OCI-LY1 (cell line): ENCODE measurements at regions not wholly inside any gene's neighbourhood (a gene's known extent, or its start where the extent isn't known, plus 50 kb on each side); places are given as distances from the start of the nearest gene placed in this dataset.

Source experiments
- EZH2 ChIP-seq: fragments of 200-600 bp; sonication (generic), shearing (Covaris generic); IDR thresholded peaks from 2 replicates; pipeline ENCODE4 v1.8.0; 2017; ENCODE audit warnings: borderline replicate concordance, mixed run types, mild to moderate bottlenecking, antibody characterized with exemption, low read length, moderate library complexity, mixed read lengths
- TF ChIP-seq, protein P1 (sequence below): fragments of 200-600 bp; sonication (generic), shearing (Covaris generic); IDR thresholded peaks from 2 replicates; pipeline ENCODE4 v1.5.1; 2017; ENCODE audit warnings: mild to moderate bottlenecking, antibody characterized with exemption, low read length, moderate library complexity, mixed read lengths

DNA sequence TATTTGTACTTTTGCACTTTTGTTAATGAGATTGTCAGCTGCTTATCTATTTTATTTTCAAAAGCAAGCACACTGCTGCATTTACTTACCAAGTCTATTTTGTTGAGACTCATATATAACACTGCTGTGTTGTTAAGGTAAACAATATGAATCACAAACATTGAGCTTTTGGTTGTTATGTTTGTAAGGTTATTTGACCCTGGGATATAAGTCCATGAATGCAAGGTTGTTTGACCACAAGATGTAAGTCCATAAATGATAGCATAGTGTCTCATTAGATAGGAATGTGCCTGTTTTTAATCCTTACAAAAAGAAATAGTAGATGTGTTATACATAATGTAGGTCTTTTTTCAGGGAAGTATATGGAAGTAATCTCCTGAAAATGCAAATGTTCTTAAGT is 845.9 kb downstream of the CDH9 start:
- TF ChIP-seq, protein P1, sequence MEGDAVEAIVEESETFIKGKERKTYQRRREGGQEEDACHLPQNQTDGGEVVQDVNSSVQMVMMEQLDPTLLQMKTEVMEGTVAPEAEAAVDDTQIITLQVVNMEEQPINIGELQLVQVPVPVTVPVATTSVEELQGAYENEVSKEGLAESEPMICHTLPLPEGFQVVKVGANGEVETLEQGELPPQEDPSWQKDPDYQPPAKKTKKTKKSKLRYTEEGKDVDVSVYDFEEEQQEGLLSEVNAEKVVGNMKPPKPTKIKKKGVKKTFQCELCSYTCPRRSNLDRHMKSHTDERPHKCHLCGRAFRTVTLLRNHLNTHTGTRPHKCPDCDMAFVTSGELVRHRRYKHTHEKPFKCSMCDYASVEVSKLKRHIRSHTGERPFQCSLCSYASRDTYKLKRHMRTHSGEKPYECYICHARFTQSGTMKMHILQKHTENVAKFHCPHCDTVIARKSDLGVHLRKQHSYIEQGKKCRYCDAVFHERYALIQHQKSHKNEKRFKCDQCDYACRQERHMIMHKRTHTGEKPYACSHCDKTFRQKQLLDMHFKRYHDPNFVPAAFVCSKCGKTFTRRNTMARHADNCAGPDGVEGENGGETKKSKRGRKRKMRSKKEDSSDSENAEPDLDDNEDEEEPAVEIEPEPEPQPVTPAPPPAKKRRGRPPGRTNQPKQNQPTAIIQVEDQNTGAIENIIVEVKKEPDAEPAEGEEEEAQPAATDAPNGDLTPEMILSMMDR = no peak
- TF ChIP-seq EZH2 = no peak
